ENCODE measurements at regions not wholly inside any gene's neighbourhood (a gene's known extent, or its start where the extent isn't known, plus 50 kb on each side); places are given as distances from the start of the nearest gene placed in this dataset.

DNA sequence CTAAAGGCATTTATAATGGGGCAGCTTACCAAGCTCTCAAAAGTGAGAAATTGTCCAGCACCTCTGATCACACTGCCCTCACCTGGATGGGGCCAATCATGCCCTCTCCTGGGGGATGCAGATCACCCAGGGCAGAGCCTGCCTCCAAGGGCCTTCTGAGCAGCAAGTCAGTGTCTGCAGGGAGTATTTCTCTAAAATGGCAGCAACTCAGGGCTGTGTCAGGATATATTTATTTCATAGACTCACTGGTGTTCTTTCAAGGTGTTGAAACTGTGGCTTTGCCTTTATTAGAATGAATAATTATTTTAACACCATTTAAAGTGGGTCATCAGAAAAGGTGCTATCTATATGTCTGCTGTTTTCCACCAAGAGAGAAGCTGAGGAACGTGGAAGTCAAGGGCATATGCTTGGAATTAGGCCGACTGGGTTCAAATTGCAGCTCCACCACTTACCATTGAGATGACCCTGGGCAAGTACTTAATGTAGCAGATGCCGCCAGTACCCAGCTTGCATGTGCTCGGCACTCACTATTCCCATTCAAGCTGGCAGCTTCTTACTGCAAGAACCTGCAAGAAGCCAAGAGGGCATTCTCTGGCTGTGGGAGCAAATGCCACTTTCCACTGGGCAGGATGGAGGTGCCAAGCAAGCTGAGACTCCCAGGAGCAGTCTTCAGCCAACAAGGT is 590.0 kb downstream of the BCOR start:
- H3K27ac ChIP-seq (ENCODE audit: low read depth in 2 of 2, low read length in 1 of 2) = no peak overlapping the region
- no peaks in the 10 kb centered on the region for H3K27me3 ChIP-seq (ENCODE audit: insufficient read depth)
- POLR2A ChIA-PET = no interaction called here
- H3K79me2 ChIP-seq (ENCODE audit: insufficient read depth) = no peaks in the 10 kb centered on the region
- no peaks in the 10 kb centered on the region; a peak in 1 of 4 replicates for H3K4me1 ChIP-seq (ENCODE audit: control insufficient read depth in 1 of 2, insufficient read depth in 2 of 2, low read depth in 1 of 2, low read length in 1 of 2)
- no peak overlapping the region for H3K4me3 ChIP-seq (ENCODE audit: low read depth in 2 of 2, low read length in 1 of 2)
- H3K4me2 ChIP-seq = no peak overlapping the region
- H3K9ac ChIP-seq = no peak overlapping the region
- no peak for DNase-seq
- no peaks in the 10 kb centered on the region for H3K9me2 ChIP-seq
- H4K20me1 ChIP-seq (ENCODE audit: insufficient read depth) = no peaks in the 10 kb centered on the region
- H3K36me3 ChIP-seq (replicated peaks in 1 of 2; ENCODE audit: control insufficient read depth in 1 of 2, insufficient read depth in 2 of 2, low read length in 1 of 2) = no peaks in the 10 kb centered on the region
- WGBS (ENCODE audit: low lambda C conversion rate) = 33% methylated on average over 2 of the region's 4 CpGs
- CTCF ChIA-PET = no interaction called here
- TF ChIP-seq, protein P1, sequence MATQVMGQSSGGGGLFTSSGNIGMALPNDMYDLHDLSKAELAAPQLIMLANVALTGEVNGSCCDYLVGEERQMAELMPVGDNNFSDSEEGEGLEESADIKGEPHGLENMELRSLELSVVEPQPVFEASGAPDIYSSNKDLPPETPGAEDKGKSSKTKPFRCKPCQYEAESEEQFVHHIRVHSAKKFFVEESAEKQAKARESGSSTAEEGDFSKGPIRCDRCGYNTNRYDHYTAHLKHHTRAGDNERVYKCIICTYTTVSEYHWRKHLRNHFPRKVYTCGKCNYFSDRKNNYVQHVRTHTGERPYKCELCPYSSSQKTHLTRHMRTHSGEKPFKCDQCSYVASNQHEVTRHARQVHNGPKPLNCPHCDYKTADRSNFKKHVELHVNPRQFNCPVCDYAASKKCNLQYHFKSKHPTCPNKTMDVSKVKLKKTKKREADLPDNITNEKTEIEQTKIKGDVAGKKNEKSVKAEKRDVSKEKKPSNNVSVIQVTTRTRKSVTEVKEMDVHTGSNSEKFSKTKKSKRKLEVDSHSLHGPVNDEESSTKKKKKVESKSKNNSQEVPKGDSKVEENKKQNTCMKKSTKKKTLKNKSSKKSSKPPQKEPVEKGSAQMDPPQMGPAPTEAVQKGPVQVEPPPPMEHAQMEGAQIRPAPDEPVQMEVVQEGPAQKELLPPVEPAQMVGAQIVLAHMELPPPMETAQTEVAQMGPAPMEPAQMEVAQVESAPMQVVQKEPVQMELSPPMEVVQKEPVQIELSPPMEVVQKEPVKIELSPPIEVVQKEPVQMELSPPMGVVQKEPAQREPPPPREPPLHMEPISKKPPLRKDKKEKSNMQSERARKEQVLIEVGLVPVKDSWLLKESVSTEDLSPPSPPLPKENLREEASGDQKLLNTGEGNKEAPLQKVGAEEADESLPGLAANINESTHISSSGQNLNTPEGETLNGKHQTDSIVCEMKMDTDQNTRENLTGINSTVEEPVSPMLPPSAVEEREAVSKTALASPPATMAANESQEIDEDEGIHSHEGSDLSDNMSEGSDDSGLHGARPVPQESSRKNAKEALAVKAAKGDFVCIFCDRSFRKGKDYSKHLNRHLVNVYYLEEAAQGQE (IDR thresholded peaks at IDR 0.05; ENCODE audit: low read depth, low read length) = no peak
- no peak for TF ChIP-seq TCF12 (IDR thresholded peaks at IDR 0.05)
- TF ChIP-seq, protein P2, sequence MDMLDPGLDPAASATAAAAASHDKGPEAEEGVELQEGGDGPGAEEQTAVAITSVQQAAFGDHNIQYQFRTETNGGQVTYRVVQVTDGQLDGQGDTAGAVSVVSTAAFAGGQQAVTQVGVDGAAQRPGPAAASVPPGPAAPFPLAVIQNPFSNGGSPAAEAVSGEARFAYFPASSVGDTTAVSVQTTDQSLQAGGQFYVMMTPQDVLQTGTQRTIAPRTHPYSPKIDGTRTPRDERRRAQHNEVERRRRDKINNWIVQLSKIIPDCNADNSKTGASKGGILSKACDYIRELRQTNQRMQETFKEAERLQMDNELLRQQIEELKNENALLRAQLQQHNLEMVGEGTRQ (IDR thresholded peaks at IDR 0.05; ENCODE audit: borderline replicate concordance, low read depth, low read length) = no peak
- no peak for TF ChIP-seq GABPA (IDR thresholded peaks at IDR 0.05; ENCODE audit: low read depth)
- no peak for TF ChIP-seq EZH2phosphoT487 (IDR thresholded peaks at IDR 0.05; ENCODE audit: borderline replicate concordance, low read depth)
- TF ChIP-seq RCOR1 (IDR thresholded peaks at IDR 0.05; ENCODE audit: low read length) = no peak
- TF ChIP-seq, protein P3, sequence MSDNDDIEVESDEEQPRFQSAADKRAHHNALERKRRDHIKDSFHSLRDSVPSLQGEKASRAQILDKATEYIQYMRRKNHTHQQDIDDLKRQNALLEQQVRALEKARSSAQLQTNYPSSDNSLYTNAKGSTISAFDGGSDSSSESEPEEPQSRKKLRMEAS (IDR thresholded peaks at IDR 0.05; ENCODE audit: low read depth) = no peak
- TF ChIP-seq SIN3A (IDR thresholded peaks at IDR 0.05; ENCODE audit: borderline replicate concordance, low read depth, low read length) = no peak
- TF ChIP-seq, protein P4, sequence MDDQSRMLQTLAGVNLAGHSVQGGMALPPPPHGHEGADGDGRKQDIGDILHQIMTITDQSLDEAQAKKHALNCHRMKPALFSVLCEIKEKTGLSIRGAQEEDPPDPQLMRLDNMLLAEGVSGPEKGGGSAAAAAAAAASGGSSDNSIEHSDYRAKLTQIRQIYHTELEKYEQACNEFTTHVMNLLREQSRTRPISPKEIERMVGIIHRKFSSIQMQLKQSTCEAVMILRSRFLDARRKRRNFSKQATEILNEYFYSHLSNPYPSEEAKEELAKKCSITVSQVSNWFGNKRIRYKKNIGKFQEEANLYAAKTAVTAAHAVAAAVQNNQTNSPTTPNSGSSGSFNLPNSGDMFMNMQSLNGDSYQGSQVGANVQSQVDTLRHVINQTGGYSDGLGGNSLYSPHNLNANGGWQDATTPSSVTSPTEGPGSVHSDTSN (IDR thresholded peaks at IDR 0.05) = no peak
- TF ChIP-seq FOXM1 (IDR thresholded peaks at IDR 0.05; ENCODE audit: low read depth) = no peak
- TF ChIP-seq TEAD4 (IDR thresholded peaks at IDR 0.05; ENCODE audit: borderline replicate concordance, insufficient read depth) = no peak
- no peak for TF ChIP-seq TAF1 (IDR thresholded peaks at IDR 0.05; ENCODE audit: borderline replicate concordance, low read depth, low read length)
- TF ChIP-seq SMC3 (IDR thresholded peaks at IDR 0.05; ENCODE audit: low read depth, low read length) = no peak
- TF ChIP-seq YY1 (IDR thresholded peaks at IDR 0.05; ENCODE audit: low read depth) = no peak
- TF ChIP-seq NFIC (IDR thresholded peaks at IDR 0.05; ENCODE audit: borderline replicate concordance) = no peak
- no peak for TF ChIP-seq MEF2A (IDR thresholded peaks at IDR 0.05; ENCODE audit: borderline replicate concordance, low read depth)
- TF ChIP-seq, protein P5, sequence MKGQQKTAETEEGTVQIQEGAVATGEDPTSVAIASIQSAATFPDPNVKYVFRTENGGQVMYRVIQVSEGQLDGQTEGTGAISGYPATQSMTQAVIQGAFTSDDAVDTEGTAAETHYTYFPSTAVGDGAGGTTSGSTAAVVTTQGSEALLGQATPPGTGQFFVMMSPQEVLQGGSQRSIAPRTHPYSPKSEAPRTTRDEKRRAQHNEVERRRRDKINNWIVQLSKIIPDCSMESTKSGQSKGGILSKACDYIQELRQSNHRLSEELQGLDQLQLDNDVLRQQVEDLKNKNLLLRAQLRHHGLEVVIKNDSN (IDR thresholded peaks at IDR 0.05; ENCODE audit: borderline replicate concordance, low read depth) = no peak
- TF ChIP-seq, protein P6, sequence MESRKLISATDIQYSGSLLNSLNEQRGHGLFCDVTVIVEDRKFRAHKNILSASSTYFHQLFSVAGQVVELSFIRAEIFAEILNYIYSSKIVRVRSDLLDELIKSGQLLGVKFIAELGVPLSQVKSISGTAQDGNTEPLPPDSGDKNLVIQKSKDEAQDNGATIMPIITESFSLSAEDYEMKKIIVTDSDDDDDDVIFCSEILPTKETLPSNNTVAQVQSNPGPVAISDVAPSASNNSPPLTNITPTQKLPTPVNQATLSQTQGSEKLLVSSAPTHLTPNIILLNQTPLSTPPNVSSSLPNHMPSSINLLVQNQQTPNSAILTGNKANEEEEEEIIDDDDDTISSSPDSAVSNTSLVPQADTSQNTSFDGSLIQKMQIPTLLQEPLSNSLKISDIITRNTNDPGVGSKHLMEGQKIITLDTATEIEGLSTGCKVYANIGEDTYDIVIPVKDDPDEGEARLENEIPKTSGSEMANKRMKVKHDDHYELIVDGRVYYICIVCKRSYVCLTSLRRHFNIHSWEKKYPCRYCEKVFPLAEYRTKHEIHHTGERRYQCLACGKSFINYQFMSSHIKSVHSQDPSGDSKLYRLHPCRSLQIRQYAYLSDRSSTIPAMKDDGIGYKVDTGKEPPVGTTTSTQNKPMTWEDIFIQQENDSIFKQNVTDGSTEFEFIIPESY (IDR thresholded peaks at IDR 0.05; ENCODE audit: borderline replicate concordance, low read depth) = no peak
- no peak for TF ChIP-seq POLR2AphosphoS5 (IDR thresholded peaks at IDR 0.05; ENCODE audit: low read depth, low read length)
- no peaks in the 10 kb centered on the region for H3F3A ChIP-seq (replicated peaks; ENCODE audit: insufficient read depth)
- no peaks in the 10 kb centered on the region for H3K9me3 ChIP-seq
- H2AFZ ChIP-seq (ENCODE audit: low read depth) = no peak overlapping the region
